Uterus (tissue), 2 donors: ENCODE measurements at regions not wholly inside any gene's neighbourhood (a gene's known extent, or its start where the extent isn't known, plus 50 kb on each side); places are given as distances from the start of the nearest gene placed in this dataset.

Experiments
- CTCF ChIP-seq, 4 experiments: fragments of 200-600 bp in 2 of 4; fragments of 450-650 bp in 2 of 4; sonication (generic) in 2 of 4; IDR thresholded peaks; one replicate each; pipeline ENCODE4 v1.5.1; 2016 to 2019; ENCODE audit warnings: antibody characterized with exemption in 4 of 4, mild to moderate bottlenecking in 2 of 4, moderate library complexity in 1 of 4
- POLR2A ChIP-seq, 2 donors: fragments of 450-650 bp; IDR thresholded peaks; one replicate each; pipeline ENCODE4 v1.6.1; 2016; ENCODE audit warnings: antibody characterized with exemption in 2 of 2, mild to moderate bottlenecking in 1 of 2, moderate library complexity in 1 of 2

- no peak for TF ChIP-seq POLR2A (IDR thresholded peaks at IDR 0.05)
- TF ChIP-seq CTCF (IDR thresholded peaks at IDR 0.05): no peak
These were observed 215.9 kb upstream of the TPRG1 start for GRCh38 chr3:188955919-188956318.
